ENCODE measurements at regions not wholly inside any gene's neighbourhood (a gene's known extent, or its start where the extent isn't known, plus 50 kb on each side); places are given as distances from the start of the nearest gene placed in this dataset.

DNA sequence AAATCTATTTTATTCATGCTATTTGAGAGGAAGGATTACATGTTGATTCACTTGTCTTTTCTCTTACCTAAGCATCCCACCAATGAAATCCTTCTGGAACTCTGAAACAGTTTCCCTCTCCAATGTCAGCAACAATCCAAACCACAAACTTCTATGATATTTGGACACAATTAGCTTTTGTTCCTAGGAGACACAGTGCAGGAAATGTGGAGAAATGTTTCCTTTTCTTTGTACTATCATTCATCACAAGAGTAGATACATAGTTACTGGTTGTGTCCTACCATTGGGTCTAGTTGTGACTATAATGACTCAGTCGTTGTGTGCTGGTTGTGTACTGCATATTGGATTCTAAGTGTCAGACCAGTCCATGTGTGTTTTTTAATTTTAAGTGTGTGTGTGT lies 156.8 kb upstream of the MAGI2 start:
- no peaks in the 10 kb centered on the region for H3K27me3 ChIP-seq (replicated peaks in 1 of 2; ENCODE audit: control insufficient read depth in 2 of 2, insufficient read depth in 2 of 2, low read length in 1 of 2)
- no peak overlapping the region for H3K4me2 ChIP-seq (ENCODE audit: control insufficient read depth, insufficient read depth)
- no peak overlapping the region for H3K9ac ChIP-seq (ENCODE audit: control insufficient read depth, insufficient read depth, low read length)
- no peak overlapping the region for H3K4me3 ChIP-seq
- no peak for FAIRE-seq
- no peaks in the 10 kb centered on the region for H3K9me3 ChIP-seq (replicated peaks; ENCODE audit: control insufficient read depth, insufficient read depth, low read length)
- CTCF ChIA-PET = no interaction called here
- H3K36me3 ChIP-seq (ENCODE audit: control insufficient read depth in 2 of 2, insufficient read depth in 2 of 2, low read length in 1 of 2) = no peaks in the 10 kb centered on the region
- no peak overlapping the region for H3K27ac ChIP-seq (ENCODE audit: control insufficient read depth, insufficient read depth)
- BruUV-seq (replicated peaks) = no TSS peak
- in situ Hi-C loops (cut with MboI) (no loop called here), intact Hi-C loops (cut with micrococcal nuclease; ENCODE audit: unreplicated experiment) (no loop called here)
- DNase-seq (ENCODE audit: low read depth, low spot score) = no peak
- no peaks in the 10 kb centered on the region for H3K79me2 ChIP-seq (ENCODE audit: control insufficient read depth, insufficient read depth, low read length)
- H2AFZ ChIP-seq (ENCODE audit: control insufficient read depth, low read depth, low read length) = no peak overlapping the region
- RAD21 ChIA-PET (ENCODE audit: unreplicated experiment) = no interaction called here
- TF ChIP-seq PML (IDR thresholded peaks at IDR 0.05; ENCODE audit: low read length) = no peak
- no peak for TF ChIP-seq NRF1 (conservative IDR thresholded peaks at IDR 0.05; ENCODE audit: low read depth, low read length)
- POLR2A ChIA-PET = no interaction called here
- no peaks in the 10 kb centered on the region for H3K4me1 ChIP-seq (ENCODE audit: control insufficient read depth, insufficient read depth, low read length)
- no peaks in the 10 kb centered on the region for H4K20me1 ChIP-seq (ENCODE audit: control insufficient read depth, insufficient read depth)
- 11% methylated on average over 1 of the region's 1 CpG for WGBS (ENCODE audit: insufficient coverage, insufficient replicate concordance, low lambda C conversion rate, missing lambda C conversion rate)
- SMC1A ChIA-PET (ENCODE audit: uncharacterized antibody, unreplicated experiment) = no interaction called here
- ATAC-seq = no peak

DNA sequence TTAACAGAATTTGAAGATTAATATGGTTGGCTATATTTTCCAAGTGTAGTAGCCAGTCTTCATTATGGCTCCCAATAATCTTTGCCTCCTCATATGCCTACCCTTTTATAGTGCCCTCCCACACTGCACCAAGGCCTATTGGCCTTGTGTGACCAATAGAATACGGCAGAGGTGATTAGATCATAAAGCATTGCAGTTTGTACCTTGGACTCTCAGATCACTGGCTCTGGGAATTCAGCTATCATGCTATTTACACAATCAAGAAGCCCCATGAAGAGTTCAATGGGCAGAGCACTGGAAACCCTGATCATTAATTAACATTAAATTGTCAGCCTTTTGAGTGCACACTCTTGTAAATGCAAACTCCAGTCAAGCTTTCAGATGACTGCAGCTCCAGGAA lies 154.5 kb upstream of the MAGI2 start:
- no TSS peak for BruUV-seq (replicated peaks)
- Histone ChIP-seq H3K79me2 (ENCODE audit: control insufficient read depth, insufficient read depth, low read length) (no peaks in the 10 kb centered on the region), H4K20me1 (ENCODE audit: control insufficient read depth, insufficient read depth) (no peaks in the 10 kb centered on the region), H3K36me3 (ENCODE audit: control insufficient read depth in 2 of 2, insufficient read depth in 2 of 2, low read length in 1 of 2) (no peaks in the 10 kb centered on the region), H3K4me1 (ENCODE audit: control insufficient read depth, insufficient read depth, low read length) (no peaks in the 10 kb centered on the region), H3K27me3 (replicated peaks in 1 of 2; ENCODE audit: control insufficient read depth in 2 of 2, insufficient read depth in 2 of 2, low read length in 1 of 2) (no peaks in the 10 kb centered on the region), H3K9me3 (replicated peaks; ENCODE audit: control insufficient read depth, insufficient read depth, low read length) (no peaks in the 10 kb centered on the region), H3K27ac (ENCODE audit: control insufficient read depth, insufficient read depth) (no peak overlapping the region), H3K4me3 (no peak overlapping the region), H3K4me2 (ENCODE audit: control insufficient read depth, insufficient read depth) (no peak overlapping the region), H2AFZ (ENCODE audit: control insufficient read depth, low read depth, low read length) (no peak overlapping the region), H3K9ac (ENCODE audit: control insufficient read depth, insufficient read depth, low read length) (no peak overlapping the region)
- intact Hi-C loops (cut with micrococcal nuclease; ENCODE audit: unreplicated experiment) (no loop called here), in situ Hi-C loops (cut with MboI) (no loop called here)
- ATAC-seq = no peak
- POLR2A ChIA-PET = no interaction called here
- WGBS (ENCODE audit: insufficient coverage, insufficient replicate concordance, low lambda C conversion rate, missing lambda C conversion rate) = 0% methylated on average over 1 of the region's 1 CpG
- RAD21 ChIA-PET (ENCODE audit: unreplicated experiment) = no interaction called here
- SMC1A ChIA-PET (ENCODE audit: uncharacterized antibody, unreplicated experiment) = no interaction called here
- FAIRE-seq = no peak
- DNase-seq (ENCODE audit: low read depth, low spot score) = no peak
- CTCF ChIA-PET = no interaction called here
- TF ChIP-seq EP300 (IDR thresholded peaks at IDR 0.05; ENCODE audit: borderline replicate concordance in 1 of 2, control insufficient read depth in 1 of 2, low read depth in 2 of 2, low read length in 2 of 2) (no peak), CBX3 (IDR thresholded peaks at IDR 0.05; ENCODE audit: borderline replicate concordance, low read depth) (no peak), PAX5 (IDR thresholded peaks at IDR 0.05; ENCODE audit: borderline replicate concordance, low read depth, low read length) (no peak), SPI1 (IDR thresholded peaks at IDR 0.05; ENCODE audit: borderline replicate concordance, insufficient read depth, low read depth, low read length) (no peak), HCFC1 (IDR thresholded peaks at IDR 0.05; ENCODE audit: low read length) (no peak), NFXL1 (IDR thresholded peaks at IDR 0.05; ENCODE audit: borderline replicate concordance) (no peak), TAF1 (IDR thresholded peaks at IDR 0.05; ENCODE audit: borderline replicate concordance, low read depth, low read length) (no peak), SMARCA5 (IDR thresholded peaks at IDR 0.05) (no peak), BMI1 (IDR thresholded peaks at IDR 0.05; ENCODE audit: borderline replicate concordance) (no peak), POLR2AphosphoS2 (IDR thresholded peaks at IDR 0.05; ENCODE audit: low read depth, low read length) (no peak), MEF2A (IDR thresholded peaks at IDR 0.05; ENCODE audit: insufficient read depth, low read depth, low read length) (no peak), BACH1 (IDR thresholded peaks at IDR 0.05; ENCODE audit: borderline replicate concordance) (no peak), ZNF207 (IDR thresholded peaks at IDR 0.05; ENCODE audit: borderline replicate concordance) (no peak)
- TF ChIP-seq, protein P1, sequence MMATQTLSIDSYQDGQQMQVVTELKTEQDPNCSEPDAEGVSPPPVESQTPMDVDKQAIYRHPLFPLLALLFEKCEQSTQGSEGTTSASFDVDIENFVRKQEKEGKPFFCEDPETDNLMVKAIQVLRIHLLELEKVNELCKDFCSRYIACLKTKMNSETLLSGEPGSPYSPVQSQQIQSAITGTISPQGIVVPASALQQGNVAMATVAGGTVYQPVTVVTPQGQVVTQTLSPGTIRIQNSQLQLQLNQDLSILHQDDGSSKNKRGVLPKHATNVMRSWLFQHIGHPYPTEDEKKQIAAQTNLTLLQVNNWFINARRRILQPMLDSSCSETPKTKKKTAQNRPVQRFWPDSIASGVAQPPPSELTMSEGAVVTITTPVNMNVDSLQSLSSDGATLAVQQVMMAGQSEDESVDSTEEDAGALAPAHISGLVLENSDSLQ (IDR thresholded peaks at IDR 0.05) = no peak
